ENCODE measurements at regions not wholly inside any gene's neighbourhood (a gene's known extent, or its start where the extent isn't known, plus 50 kb on each side); places are given as distances from the start of the nearest gene placed in this dataset.

DNA sequence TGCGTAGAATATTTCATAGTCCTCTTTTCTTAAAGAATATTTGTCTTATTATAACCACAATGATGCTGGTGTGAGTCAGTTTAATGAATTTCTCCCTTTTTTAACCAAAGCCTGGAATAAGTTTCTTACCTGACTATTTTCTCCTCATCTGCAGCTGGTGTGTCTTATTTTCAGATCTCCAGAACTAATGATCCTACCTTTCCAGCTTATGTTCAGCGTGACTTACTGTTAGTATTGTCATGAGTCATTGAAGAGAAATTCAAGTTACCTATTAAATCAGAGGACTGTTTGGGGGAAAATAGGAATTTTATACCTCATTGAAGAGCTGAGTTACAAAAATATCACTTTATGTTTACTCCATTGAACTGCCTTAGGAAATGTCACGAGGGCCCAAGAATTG is 482.1 kb downstream of the RWDD3 start:
- no peaks in the 10 kb centered on the region for H3K9me3 ChIP-seq (ENCODE audit: insufficient read depth in 2 of 2, low read depth in 1 of 2, low read length in 1 of 2)
- DNase-seq (ENCODE audit: low read depth in 1 of 2, low spot score in 2 of 2), result no peak
- ChIA-PET CTCF (ENCODE audit: partially characterized antibody) (no interaction called here), POLR2A (ENCODE audit: partially characterized antibody) (no interaction called here)
- H3K4ac ChIP-seq (replicated peaks; ENCODE audit: insufficient read length, low read depth, low read length), result no peak overlapping the region
- H3K18ac ChIP-seq (ENCODE audit: extremely low read depth, low read length), result no peak overlapping the region
- H2BK20ac ChIP-seq (ENCODE audit: low read length), result no peak overlapping the region
- no peak for TF ChIP-seq RXRA (IDR thresholded peaks at IDR 0.05; ENCODE audit: insufficient read depth, low read depth, low read length)
- H3K56ac ChIP-seq (replicated peaks; ENCODE audit: insufficient read length, low read depth, low read length), result no peak overlapping the region
- FAIRE-seq, result no peak
- no peaks in the 10 kb centered on the region for H3K79me1 ChIP-seq (ENCODE audit: low read depth, low read length)
- H4K5ac ChIP-seq (ENCODE audit: insufficient read length, low read depth, low read length), result no peak overlapping the region
- no peak overlapping the region for H3K23ac ChIP-seq (ENCODE audit: insufficient read length)
- H4K20me1 ChIP-seq (replicated peaks in 1 of 2; ENCODE audit: control insufficient read depth in 1 of 2, insufficient read depth in 2 of 2, low read length in 2 of 2), result no peaks in the 10 kb centered on the region
- H2BK15ac ChIP-seq (ENCODE audit: low read length), result no peak overlapping the region
- WGBS, 2 experiments (ENCODE audit: extremely low coverage in 1 of 2, insufficient coverage in 1 of 2, insufficient read length in 1 of 2, insufficient replicate concordance in 2 of 2, low coverage in 1 of 2, low lambda C conversion rate in 2 of 2, missing lambda C conversion rate in 1 of 2), result 96% methylated on average over 3 of the region's 3 CpGs; no CpG with 5 or more reads in 1 of the 2 experiments
- H2BK5ac ChIP-seq (ENCODE audit: low read depth, low read length), result no peak overlapping the region
- H3K27ac ChIP-seq (ENCODE audit: low read depth, low read length), result no peak overlapping the region
- H3K27me3 ChIP-seq (replicated peaks in 1 of 4; ENCODE audit: control insufficient read depth in 3 of 4, extremely low read depth in 1 of 4, insufficient read depth in 3 of 4, low read length in 3 of 4), result no peaks in the 10 kb centered on the region
- no peak overlapping the region for H2BK12ac ChIP-seq (ENCODE audit: low read depth, low read length)
- no peak overlapping the region for H4K91ac ChIP-seq (replicated peaks; ENCODE audit: insufficient read length, low read length)
- H2AK5ac ChIP-seq (ENCODE audit: low read depth, low read length), result no peak overlapping the region
- H4K8ac ChIP-seq (ENCODE audit: extremely low read depth, insufficient read depth, low read length), result no peak overlapping the region
- no peak overlapping the region for H3K4me3 ChIP-seq (ENCODE audit: extremely low read depth in 1 of 4, insufficient read depth in 2 of 4, low read depth in 3 of 4, low read length in 4 of 4)
- H2AFZ ChIP-seq (ENCODE audit: low read length), result no peak overlapping the region
- H3K9ac ChIP-seq (replicated peaks in 1 of 4; ENCODE audit: extremely low read depth in 1 of 4, low read depth in 3 of 4, low read length in 3 of 4), result no peak overlapping the region
- H3K4me1 ChIP-seq (replicated peaks in 1 of 4; ENCODE audit: control insufficient read depth in 3 of 4, insufficient read depth in 4 of 4, low read length in 3 of 4), result no peaks in the 10 kb centered on the region
- H3K79me2 ChIP-seq (ENCODE audit: control insufficient read depth in 1 of 2, insufficient read depth in 2 of 2, low read length in 2 of 2), result no peaks in the 10 kb centered on the region
- no peak overlapping the region for H3K4me2 ChIP-seq (ENCODE audit: insufficient read depth in 1 of 2, low read depth in 2 of 2, low read length in 2 of 2)
- H3K36me3 ChIP-seq (ENCODE audit: control insufficient read depth in 2 of 4, insufficient read depth in 4 of 4, low read length in 3 of 4), result no peaks in the 10 kb centered on the region
- no peak overlapping the region for H2BK120ac ChIP-seq (replicated peaks; ENCODE audit: low read depth, low read length)
- no peaks in the 10 kb centered on the region for H3K23me2 ChIP-seq (ENCODE audit: low read depth, low read length)
- H3K14ac ChIP-seq (ENCODE audit: insufficient read length), result no peak overlapping the region

Data from H1 (cell line).